ENCODE measurements at regions not wholly inside any gene's neighbourhood (a gene's known extent, or its start where the extent isn't known, plus 50 kb on each side); places are given as distances from the start of the nearest gene placed in this dataset.
"Not testable (repeated sequence)": the region's sequence is repeated elsewhere in the genome, so short reads cannot be mapped to it uniquely, and the experiment has no call there.

GRCh38 chr15:20680257-20680815 lies 138.7 kb upstream of the GOLGA6L6 start:
- not testable (repeated sequence) for DNase-seq

- DNase-seq = no peak
Measured at GRCh38 chr15:20672470-20672869, 130.9 kb upstream of the GOLGA6L6 start.

DNA sequence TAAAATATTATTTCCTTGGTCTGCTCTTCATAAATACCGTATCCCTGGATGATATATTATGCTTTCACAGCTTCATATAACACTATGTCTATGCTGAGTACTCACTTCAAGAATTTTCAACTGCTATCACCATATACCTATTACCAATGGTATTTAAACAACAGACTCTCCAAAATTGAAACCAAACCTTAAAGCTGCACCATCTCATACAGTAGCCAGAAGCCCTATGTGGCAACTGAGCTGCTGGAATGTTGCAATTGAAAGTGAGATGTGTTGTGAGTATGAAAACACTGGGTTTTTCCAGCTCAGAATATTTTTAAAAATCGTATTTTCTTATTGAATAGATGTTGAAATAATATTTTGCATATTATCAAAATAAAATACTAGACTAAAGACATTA lies 130.1 kb upstream of the GOLGA6L6 start:
- DNase-seq = no peak

DNA sequence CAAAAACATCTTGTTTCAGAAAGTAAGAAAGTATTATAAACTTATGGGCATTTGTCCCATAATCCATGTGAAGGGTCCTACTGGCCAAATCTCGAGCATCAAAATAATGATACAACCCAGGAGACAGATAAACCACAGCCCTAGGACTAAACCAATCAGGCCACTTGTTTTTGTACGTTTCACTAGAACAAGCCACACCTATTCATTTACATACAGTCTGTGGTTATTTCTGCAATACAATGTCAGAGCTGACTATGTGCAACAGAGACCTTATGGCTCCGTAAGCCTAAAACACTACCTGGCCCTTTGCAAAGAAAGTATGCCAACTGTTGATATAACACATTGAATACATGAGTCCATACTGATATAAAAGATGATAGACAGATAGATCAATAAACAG lies 124.8 kb upstream of the GOLGA6L6 start:
- DNase-seq = not testable (repeated sequence)

GRCh38 chr15:20665653-20666052 lies 124.1 kb upstream of the GOLGA6L6 start:
- no peak for DNase-seq

DNA sequence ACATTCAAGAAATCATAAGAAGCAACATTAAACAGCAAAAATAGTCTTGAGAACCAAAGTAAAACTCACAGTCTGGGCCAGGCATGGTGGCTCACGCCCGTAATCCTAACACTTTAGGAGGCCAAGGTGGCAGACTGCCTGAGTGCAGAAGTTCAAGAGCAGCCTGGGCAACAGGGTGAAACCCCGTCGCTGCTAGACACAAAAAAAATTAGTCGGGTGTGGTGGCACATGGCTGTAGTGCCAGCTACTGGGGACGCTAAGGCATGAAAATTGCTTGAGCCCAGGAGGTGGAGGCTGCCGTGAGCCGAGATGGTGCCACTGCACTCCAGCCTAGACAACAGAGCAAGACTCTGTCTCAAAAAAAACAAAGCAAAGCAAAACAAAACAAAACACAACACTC lies 117.7 kb upstream of the GOLGA6L6 start:
- no peak for DNase-seq

- DNase-seq = no peak
Measured at GRCh38 chr15:20658024-20658423, 116.4 kb upstream of the GOLGA6L6 start.

- DNase-seq = no peak
Measured at GRCh38 chr15:20657084-20657483, 115.5 kb upstream of the GOLGA6L6 start.

DNA sequence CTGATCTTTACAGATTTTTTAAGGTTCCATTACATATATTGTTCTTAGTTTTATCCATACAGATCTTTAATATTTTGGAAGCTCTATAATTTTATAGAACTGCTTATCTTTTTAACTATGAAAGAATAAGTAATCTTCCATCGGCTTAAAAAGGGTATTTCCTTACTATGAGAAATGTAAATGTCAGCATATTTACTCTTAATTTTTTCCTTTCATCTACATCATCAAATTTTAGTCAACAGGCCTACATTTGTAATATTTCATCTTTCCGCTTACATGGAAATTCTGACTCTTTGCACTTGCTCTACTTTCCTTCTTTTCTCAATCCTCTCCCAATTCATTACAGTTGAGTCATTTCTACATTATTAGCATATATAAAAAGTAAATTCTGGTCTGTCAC lies 111.3 kb upstream of the GOLGA6L6 start:
- DNase-seq = no peak

DNA sequence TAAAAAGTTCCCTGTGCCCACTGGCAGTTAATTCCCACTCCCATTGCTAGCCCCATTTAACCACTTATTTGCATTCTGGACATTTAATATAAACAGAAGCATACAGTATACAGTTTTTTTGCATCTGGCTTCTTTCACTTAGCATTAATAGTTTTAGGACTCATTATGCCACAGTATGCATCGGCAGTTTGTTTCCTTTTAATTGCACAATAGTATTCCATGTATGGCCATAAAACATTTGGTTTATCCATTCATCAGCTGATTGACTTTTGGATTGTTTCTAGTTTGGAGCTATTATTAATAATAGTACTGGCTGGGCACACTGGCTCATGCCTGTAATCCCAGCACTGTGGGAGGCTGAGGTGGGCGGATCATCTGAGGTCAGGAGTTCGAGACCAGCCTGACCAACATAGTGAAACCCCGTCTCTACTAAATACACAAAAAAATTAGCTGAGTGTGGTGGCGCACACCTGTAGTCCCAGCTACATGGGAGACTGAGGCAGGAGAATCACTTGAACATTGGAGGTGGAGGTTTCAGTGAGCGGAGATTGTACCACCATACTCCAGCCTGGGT lies 106.9 kb upstream of the GOLGA6L6 start:
- DNase-seq = not testable (repeated sequence)

DNA sequence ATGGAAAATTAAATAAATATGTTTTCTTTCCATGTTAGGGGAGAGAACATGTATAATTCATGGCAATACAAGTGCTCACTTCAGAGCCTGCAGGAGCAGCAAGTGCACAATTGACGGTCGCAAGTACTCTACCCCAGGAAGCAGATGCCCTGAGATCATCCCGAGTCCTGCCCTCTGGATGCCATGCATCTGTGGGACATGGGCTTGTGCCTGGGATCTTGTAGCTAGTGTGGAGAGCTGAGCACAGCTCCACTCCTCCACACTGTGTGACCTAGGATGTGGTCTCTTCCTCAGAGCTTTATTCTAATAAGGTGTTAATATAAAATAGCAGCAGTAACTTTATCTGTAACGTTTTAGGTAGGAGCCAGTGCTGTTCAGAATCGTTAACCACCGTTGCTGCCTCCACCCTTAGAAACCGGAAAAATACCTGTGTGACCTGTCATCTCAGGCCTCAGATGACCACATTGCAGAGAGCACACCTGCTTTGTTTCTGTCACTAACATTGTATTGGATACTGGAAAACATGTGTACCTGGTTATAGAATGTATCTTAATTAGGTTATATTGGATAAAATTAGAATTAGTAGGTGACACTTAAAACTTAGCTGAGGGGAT lies 105.0 kb upstream of the GOLGA6L6 start:
- no peak for DNase-seq

- DNase-seq = no peak
Measured at GRCh38 chr15:20645956-20646355, 104.4 kb upstream of the GOLGA6L6 start.

- no peak for DNase-seq
Measured at GRCh38 chr15:20644896-20645295, 103.3 kb upstream of the GOLGA6L6 start.

DNA sequence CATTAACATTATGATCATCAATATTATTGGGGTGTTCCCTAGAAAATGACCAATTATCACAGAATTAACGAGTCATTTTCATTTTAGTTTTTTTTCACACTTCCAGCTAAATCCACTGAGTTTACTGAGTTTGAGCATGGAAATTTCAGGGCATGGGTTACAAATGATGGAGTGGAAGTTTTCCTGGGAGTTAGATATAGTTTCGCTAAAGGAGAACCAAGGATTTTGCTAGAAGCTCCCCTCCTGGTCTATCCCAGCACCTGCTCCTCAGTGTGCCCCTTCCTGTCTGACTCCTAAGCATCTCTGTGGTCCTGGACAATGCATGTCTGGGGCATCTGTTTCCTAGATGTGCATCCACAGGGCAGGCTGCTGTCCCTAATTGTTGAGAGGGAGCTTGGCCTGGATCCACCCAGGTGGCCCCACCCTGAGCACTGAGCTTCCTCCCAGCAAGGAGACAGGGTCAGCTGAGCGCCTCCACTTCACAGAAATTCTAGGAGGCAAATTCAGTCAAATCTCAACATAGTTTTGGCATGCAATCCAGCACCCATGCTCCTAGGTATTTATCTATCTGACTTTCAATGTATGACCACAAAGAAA lies 102.3 kb upstream of the GOLGA6L6 start:
- DNase-seq = no peak

DNA sequence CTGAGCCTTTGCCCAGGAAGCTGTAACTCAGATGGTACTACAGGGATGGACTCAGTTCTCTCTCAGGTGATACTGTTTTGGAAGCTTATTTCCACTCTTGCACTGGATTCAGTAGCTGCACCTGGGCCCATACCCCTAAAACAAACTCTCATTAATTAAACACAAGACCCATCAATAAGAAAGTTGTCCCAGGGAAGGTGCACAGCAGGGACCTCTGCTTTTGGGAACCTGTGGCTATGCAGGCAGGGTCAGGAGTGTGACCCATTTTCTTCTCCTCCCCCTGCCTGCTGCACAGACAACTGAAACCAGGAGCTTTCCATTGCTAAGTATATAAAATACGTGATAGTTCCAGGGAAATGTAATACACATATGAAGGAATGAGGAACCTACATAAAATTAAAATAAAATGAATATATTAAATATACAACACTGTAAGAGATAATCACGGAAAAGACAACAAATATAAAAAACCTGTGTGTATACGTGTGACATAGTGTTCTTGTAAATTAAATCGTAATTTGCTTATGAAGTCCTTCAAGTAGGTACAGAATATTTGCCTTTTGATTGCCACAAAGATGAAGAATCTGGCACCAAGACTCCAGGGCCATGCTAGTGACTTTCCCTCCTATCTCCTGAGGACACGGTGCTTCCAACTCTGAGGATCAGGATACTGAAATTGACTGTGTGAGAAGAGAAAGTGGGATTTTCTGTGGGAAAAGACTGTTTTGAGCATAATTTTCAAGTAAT lies 101.6 kb upstream of the GOLGA6L6 start:
- no peak for DNase-seq

DNA sequence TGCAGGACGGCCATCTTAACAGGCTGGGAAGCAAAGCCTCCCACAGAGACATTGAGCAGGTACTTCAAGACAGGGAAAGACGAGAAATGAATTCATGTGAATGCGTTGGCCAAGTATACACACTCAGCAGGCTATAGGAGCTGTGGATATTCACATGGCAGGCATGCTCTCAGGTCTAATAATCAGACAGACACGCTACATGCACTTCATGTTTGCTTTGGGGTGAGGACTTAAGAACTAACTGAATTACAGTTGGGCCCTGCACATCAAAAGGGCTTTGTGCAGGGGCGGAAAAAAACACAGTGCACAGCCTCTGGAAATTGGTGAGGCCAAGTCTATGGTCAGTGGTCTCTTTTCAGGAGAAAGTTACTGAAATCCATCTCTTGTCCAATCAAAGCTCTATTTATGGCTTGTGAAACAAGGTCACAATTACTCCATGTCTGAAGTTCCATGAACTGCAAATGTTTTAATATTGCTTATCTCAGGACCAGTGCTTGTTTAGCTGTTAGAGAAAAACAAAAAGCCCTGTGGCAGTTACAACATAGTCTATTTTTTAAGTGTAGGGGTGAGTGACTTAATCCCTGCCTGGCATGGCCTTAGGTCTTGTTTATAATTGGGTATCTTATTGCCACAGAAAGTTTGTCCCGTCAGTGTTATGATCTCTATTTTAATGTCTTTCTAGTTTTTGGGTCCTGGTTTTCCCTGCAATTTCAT lies 100.6 kb upstream of the GOLGA6L6 start:
- no peak for DNase-seq

GRCh38 chr15:20640427-20640826 lies 98.8 kb upstream of the GOLGA6L6 start:
- DNase-seq = not testable (repeated sequence)

DNA sequence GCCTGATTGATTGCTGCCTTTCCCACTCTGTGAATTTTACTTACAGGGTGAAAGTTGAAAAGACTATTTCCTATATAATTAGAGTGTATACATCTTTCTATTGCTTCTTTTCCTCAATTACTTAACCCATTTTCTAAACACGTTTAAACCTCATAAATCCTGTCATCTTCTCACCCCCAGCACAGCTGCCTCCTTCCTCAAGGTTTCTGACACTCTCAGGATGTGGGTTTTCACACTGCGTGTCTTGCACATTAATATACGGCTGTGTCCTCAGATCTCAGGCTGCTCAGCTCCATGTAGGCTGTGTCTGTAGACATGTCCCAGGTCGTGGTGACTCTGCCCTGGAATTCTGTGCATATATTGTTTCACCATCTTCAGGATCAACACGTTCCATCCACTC lies 97.6 kb upstream of the GOLGA6L6 start:
- DNase-seq = not testable (repeated sequence)

DNA sequence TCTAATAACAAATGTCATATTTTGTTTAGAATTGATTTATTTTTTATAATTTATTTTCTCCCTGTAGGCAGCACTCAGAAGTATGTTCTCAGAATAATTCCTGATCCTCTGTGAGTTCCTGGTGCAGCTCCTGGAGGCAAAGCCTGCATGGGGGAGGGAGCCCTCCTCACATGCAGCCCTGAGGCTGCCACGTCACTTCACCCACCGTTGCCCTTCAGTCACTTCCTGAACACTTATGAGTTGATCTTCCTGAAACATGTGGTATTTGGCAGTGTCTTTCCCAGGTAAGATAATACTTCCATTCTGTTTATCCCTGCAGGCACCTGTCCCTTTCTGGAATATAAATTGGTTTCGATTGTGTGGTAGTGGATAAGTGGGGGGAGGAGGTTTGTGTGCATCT lies 95.9 kb upstream of the GOLGA6L6 start:
- not testable (repeated sequence) for DNase-seq

DNA sequence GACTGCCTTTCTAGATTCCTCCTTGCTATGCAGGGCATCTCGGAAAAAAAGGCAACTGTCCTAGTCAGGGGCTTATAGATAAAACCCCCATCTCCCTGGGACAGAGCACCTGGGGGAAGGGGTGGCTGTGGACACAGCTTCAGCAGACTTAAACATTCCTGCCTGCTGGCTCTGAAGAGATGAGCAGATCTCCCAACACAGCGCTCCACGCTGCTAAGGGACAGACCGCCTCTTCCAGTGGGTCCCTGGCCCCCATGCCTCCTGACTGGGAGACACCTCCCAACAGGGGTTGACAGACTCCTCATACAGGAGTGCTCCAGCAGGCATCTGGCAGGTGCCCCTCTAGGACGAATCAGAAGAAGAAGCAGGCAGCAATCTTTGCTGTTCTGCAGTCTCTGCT lies 87.9 kb upstream of the GOLGA6L6 start:
- peak; percentile 17 for DNase-seq

DNA sequence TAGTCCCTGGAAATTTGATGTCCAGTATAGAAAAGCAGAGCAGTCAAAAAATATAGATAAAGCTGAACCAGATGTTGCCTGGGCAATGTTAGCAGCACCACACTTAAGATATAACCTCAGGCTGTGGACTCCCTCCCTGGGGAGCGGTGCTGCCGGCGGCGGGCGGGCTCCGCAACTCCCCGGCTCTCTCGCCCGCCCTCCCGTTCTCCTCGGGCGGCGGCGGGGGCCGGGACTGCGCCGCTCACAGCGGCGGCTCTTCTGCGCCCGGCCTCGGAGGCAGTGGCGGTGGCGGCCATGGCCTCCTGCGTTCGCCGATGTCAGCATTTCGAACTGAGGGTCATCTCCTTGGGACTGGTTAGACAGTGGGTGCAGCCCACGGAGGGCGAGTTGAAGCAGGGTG lies 86.9 kb upstream of the GOLGA6L6 start:
- not testable (repeated sequence) for DNase-seq

DNA sequence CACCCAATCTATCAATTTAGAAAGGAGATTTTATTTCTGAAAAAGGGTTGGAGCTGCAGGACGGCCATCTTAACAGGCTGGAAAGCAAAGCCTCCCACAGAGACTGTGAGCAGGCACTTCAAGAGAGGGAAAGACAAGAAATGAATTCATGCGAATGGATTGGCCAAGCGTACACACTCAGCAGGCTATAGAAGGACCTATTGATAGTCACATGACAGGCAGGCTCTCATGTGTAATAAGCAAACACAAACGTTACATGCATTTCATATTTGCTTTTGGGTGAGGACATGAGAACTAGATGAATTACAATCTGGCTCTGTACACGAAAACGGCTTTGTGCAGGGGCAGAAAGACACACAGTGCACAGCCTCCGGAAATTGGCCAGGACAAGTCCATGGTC lies 83.9 kb upstream of the GOLGA6L6 start:
- not testable (repeated sequence) for DNase-seq

GRCh38 chr15:20624085-20624484 lies 82.5 kb upstream of the GOLGA6L6 start:
- peak; percentile 31 for DNase-seq
